Astrocyte of the spinal cord (primary cell): ENCODE measurements at regions not wholly inside any gene's neighbourhood (a gene's known extent, or its start where the extent isn't known, plus 50 kb on each side); places are given as distances from the start of the nearest gene placed in this dataset.
"Not testable (repeated sequence)": the region's sequence is repeated elsewhere in the genome, so short reads cannot be mapped to it uniquely, and the experiment has no call there.

Experiments
- DNase-seq: peaks from one replicate; pipeline ENCODE4 v3.0.0; 2011; ENCODE audit warnings: low read depth, low spot score
- H3K4me3 ChIP-seq: 2 replicates; pipeline ENCODE4 v1.5.1; 2011; ENCODE audit warnings: low read depth, mild to moderate bottlenecking, low read length, moderate library complexity
- CTCF ChIP-seq: IDR thresholded peaks from 2 replicates; pipeline ENCODE4 v1.5.1; 2012; ENCODE audit warnings: low read depth, mild to moderate bottlenecking, low read length, inconsistent platforms
- in situ Hi-C: cut with HindIII; loops from 2 replicates; pipeline ENCODE4 v1.10.0; 2017; ENCODE audit warnings: low sequenced_read_pairs

DNA sequence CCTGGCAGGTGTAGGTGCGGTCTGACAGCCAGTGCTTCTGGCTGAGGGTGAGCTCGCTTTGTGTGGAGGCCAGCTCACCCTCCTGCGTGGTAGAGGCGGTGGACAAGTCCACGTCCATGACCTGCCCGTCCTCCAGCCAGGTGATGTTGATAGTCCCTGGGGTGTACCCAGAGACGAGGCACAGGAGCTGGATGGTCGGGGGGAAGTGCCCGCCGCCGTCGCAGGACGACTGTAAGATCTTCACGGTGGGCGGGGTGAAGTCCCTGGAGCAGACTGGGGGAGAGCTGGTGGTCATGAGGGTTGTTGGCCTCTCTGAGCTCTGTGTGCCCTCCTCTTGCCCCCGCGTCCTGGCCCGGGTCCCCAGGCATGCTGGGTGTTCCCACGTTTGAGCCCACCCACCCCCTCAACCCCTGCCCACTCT lies 74.6 kb downstream of the TMEM121 start:
- no peak for DNase-seq
- no peak for TF ChIP-seq CTCF
- in situ Hi-C loops: no loop called here
- no peak overlapping the region for H3K4me3 ChIP-seq

DNA sequence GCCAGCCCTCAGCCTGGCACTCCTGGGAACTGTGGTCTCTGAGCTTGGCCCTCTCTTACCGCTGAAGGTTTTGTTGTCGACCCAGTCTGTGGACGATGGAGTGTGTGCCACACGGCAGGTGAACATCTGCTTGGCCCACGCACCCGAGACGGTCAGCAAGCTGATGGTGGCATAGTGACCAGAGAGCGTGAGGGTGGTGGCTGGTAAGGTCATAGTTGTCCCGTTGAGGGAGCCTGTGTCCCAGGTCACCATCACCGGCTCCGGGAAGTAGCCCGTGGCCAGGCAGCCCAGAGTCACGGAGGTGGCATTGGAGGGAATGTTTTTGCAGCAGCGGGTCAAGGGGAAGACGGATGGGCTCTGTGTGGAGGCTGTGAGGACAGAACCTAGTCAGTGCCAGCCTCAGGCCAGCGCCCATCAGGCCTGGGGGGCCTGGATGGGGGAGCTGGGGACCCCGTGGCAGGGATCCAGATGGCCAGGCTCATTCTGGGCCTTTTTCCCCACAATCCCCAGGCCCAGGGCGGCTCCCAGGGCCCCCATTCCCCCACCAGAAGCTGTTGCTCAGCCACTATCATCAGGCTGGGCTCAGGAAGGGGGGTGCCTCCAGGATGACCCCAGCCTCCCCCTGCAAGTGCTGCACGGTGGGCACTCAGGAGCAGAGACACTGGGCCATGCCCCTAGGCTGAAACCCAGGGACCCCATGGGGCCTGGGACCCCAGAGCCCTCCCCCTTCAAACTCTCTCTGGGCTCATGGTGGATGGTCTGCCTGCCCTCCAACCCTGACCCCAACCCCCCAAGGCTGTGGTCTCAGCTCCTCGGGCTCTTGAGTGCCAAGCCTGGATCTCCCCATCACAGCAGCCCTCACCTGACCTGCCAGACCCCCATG lies 75.2 kb downstream of the TMEM121 start:
- DNase-seq: no peak
- no peak for TF ChIP-seq CTCF
- in situ Hi-C loops: no loop called here
- H3K4me3 ChIP-seq: no peak overlapping the region

GRCh38 chr14:105602243-105602750 lies 75.9 kb downstream of the TMEM121 start:
- in situ Hi-C loops: no loop called here
- DNase-seq: no peak
- no peak overlapping the region for H3K4me3 ChIP-seq
- no peak for TF ChIP-seq CTCF

GRCh38 chr14:105602799-105603793 lies 76.7 kb downstream of the TMEM121 start:
- no peak overlapping the region for H3K4me3 ChIP-seq
- TF ChIP-seq CTCF: no peak
- no peak for DNase-seq
- in situ Hi-C loops: no loop called here

DNA sequence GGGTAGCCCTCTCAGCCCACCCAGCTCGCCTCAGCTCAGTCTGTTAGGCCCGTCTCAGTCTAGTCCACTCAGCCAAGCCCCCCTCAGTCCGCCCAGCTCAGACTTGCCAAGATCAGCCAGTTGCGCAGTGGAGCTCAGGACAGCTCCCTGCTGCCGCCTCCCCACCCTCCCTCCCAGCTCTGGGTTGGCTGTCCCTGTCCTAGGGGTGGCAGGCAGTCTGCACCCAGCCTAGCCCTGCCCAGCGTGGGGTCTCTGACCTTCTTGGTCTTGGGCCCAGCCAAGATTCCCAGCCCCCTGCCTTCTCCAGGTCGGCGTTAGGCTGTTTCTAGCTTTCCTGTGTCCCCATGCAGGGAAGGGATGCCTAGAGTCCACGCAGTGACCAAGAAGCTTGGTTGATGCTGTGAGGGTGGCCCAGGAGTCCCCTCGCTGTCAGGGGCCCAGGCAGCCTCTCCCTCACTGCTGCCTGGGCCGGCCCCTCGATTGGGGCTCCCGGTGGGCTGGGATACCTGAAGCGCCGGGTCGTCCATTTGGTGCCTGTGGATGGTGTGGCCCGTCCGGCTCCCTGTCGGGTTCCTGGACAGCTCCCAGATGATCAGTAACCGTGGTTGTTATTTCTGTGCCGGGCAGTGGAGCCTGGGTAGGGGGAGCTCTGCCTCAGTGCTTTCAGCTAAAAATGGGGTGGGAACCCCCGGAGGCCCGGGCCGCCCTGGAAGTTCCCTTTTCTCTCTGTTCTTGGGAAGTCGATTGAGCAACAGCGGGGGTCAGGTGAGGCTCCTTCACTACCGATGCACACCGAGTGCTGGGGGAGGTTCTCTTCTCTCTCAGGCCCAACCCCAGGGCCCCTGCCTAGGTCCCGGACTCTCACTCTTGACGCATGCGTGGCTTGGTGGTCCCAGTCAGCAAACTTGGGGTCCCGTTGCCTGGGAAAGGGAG lies 78.4 kb downstream of the TMEM121 start:
- in situ Hi-C loops, DNase-seq, H3K4me3 ChIP-seq: not testable (repeated sequence)

- in situ Hi-C loops: no loop called here
- no peak overlapping the region for H3K4me3 ChIP-seq
- TF ChIP-seq CTCF: no peak
- no peak for DNase-seq
These were observed 79.3 kb downstream of the TMEM121 start for GRCh38 chr14:105605464-105606304.

GRCh38 chr14:105606305-105606975 lies 80.1 kb downstream of the TMEM121 start:
- DNase-seq, H3K4me3 ChIP-seq, in situ Hi-C loops: not testable (repeated sequence)

GRCh38 chr14:105607025-105607424 lies 80.6 kb downstream of the TMEM121 start:
- H3K4me3 ChIP-seq, DNase-seq, in situ Hi-C loops: not testable (repeated sequence)

- in situ Hi-C loops, DNase-seq, H3K4me3 ChIP-seq: not testable (repeated sequence)
These were observed 88.6 kb downstream of the TMEM121 start for GRCh38 chr14:105614987-105615386.
